HUES48 (cell line): ENCODE measurements at regions not wholly inside any gene's neighbourhood (a gene's known extent, or its start where the extent isn't known, plus 50 kb on each side); places are given as distances from the start of the nearest gene placed in this dataset.

Source experiments
- H3K27ac ChIP-seq: one replicate; pipeline ENCODE4 v1.7.0; 2013; ENCODE audit warnings: low read depth, low read length, inconsistent platforms
- H3K27me3 ChIP-seq: 2 replicates; pipeline ENCODE4 v1.6.1; 2013; ENCODE audit warnings: mild to moderate bottlenecking, low read length; ENCODE audit not compliant: control insufficient read depth, insufficient read depth
- H3K36me3 ChIP-seq: 2 replicates; pipeline ENCODE4 v1.6.1; 2013; ENCODE audit warnings: low read length; ENCODE audit not compliant: control insufficient read depth, insufficient read depth
- H3K4me1 ChIP-seq: 2 replicates; pipeline ENCODE4 v1.6.1; 2013; ENCODE audit warnings: mild to moderate bottlenecking, low read length; ENCODE audit not compliant: control insufficient read depth, insufficient read depth
- H3K4me3 ChIP-seq: 2 replicates; pipeline ENCODE4 v1.5.1; 2013; ENCODE audit warnings: mild to moderate bottlenecking, low read depth, low read length
- H3K9ac ChIP-seq: 2 replicates; pipeline ENCODE4 v1.6.1; 2013; ENCODE audit warnings: mild to moderate bottlenecking, low read depth, low read length, moderate library complexity
- H3K9me3 ChIP-seq: 2 replicates; pipeline ENCODE4 v1.6.1; 2013; ENCODE audit warnings: low read length; ENCODE audit not compliant: control insufficient read depth, insufficient read depth

GRCh38 chr16:85474621-85475217, 138.4 kb upstream of the GSE1 start:
- Histone ChIP-seq H3K27me3 (no peaks in the 10 kb centered on the region), H3K9me3 (no peaks in the 10 kb centered on the region), H3K36me3 (no peaks in the 10 kb centered on the region), H3K4me3 (no peak overlapping the region), H3K9ac (no peak overlapping the region), H3K4me1 (0 out of 2 replicates have a peak, but pooled peaks cover 3% of the 10 kb centered on the region), H3K27ac (no peak overlapping the region)

GRCh38 chr16:85475233-85475632, 137.9 kb upstream of the GSE1 start:
- H3K4me1 ChIP-seq, result peaks cover 4% of the 10 kb centered on the region; the same call in 1 of the 2 replicates

GRCh38 chr16:85475691-85476300, 137.3 kb upstream of the GSE1 start:
- Histone ChIP-seq H3K27ac (no peak overlapping the region), H3K4me1 (peaks cover 8% of the 10 kb centered on the region; the same call in 1 of the 2 replicates), H3K36me3 (no peaks in the 10 kb centered on the region)

More at GRCh38 chr16:85475233-85475632, 137.9 kb upstream of the GSE1 start:
- no peak overlapping the region for H3K27ac ChIP-seq
- no peaks in the 10 kb centered on the region for H3K9me3 ChIP-seq
- no peaks in the 10 kb centered on the region for H3K27me3 ChIP-seq
- H3K4me3 ChIP-seq, result no peak overlapping the region
- no peak overlapping the region for H3K9ac ChIP-seq
- no peaks in the 10 kb centered on the region for H3K36me3 ChIP-seq

GRCh38 chr16:85476389-85476788, 136.7 kb upstream of the GSE1 start:
- H3K9ac ChIP-seq, result no peak overlapping the region
- H3K27ac ChIP-seq, result no peak overlapping the region
- no peak overlapping the region for H3K4me3 ChIP-seq
- H3K4me1 ChIP-seq, result peaks cover 8% of the 10 kb centered on the region; the same call in 1 of the 2 replicates
- H3K9me3 ChIP-seq, result no peaks in the 10 kb centered on the region
- H3K27me3 ChIP-seq, result no peaks in the 10 kb centered on the region
- H3K36me3 ChIP-seq, result no peaks in the 10 kb centered on the region

More at GRCh38 chr16:85475691-85476300, 137.3 kb upstream of the GSE1 start:
- Histone ChIP-seq H3K9me3 (no peaks in the 10 kb centered on the region), H3K27me3 (no peaks in the 10 kb centered on the region), H3K4me3 (no peak overlapping the region), H3K9ac (no peak overlapping the region)

GRCh38 chr16:85477801-85478363, 135.2 kb upstream of the GSE1 start:
- Histone ChIP-seq H3K4me3 (no peak overlapping the region), H3K27ac (no peak overlapping the region), H3K27me3 (no peaks in the 10 kb centered on the region), H3K4me1 (peaks cover 8% of the 10 kb centered on the region; the same call in 1 of the 2 replicates), H3K9ac (no peak overlapping the region), H3K9me3 (no peaks in the 10 kb centered on the region), H3K36me3 (no peaks in the 10 kb centered on the region)

GRCh38 chr16:85479972-85480726, 133.0 kb upstream of the GSE1 start:
- Histone ChIP-seq H3K9me3 (no peaks in the 10 kb centered on the region), H3K4me3 (no peak overlapping the region), H3K27ac (no peak overlapping the region), H3K36me3 (no peaks in the 10 kb centered on the region), H3K27me3 (no peaks in the 10 kb centered on the region), H3K4me1 (peaks cover 4% of the 10 kb centered on the region; the same call in 1 of the 2 replicates), H3K9ac (no peak overlapping the region)

- Histone ChIP-seq H3K4me1 (peaks cover 4% of the 10 kb centered on the region; the same call in 1 of the 2 replicates), H3K27ac (no peak overlapping the region), H3K4me3 (no peak overlapping the region), H3K9ac (no peak overlapping the region), H3K27me3 (no peaks in the 10 kb centered on the region), H3K36me3 (no peaks in the 10 kb centered on the region), H3K9me3 (no peaks in the 10 kb centered on the region)
Observed at GRCh38 chr16:85480727-85481101, 132.4 kb upstream of the GSE1 start.

GRCh38 chr16:85481206-85481605, 131.9 kb upstream of the GSE1 start:
- Histone ChIP-seq H3K9ac (no peak overlapping the region), H3K36me3 (no peaks in the 10 kb centered on the region), H3K9me3 (no peaks in the 10 kb centered on the region), H3K4me1 (peaks cover 4% of the 10 kb centered on the region; the same call in 1 of the 2 replicates), H3K27ac (no peak overlapping the region), H3K4me3 (no peak overlapping the region), H3K27me3 (no peaks in the 10 kb centered on the region)

- Histone ChIP-seq H3K4me3 (no peak overlapping the region), H3K4me1 (peaks cover 4% of the 10 kb centered on the region; the same call in 1 of the 2 replicates), H3K36me3 (no peaks in the 10 kb centered on the region), H3K27ac (no peak overlapping the region), H3K9me3 (no peaks in the 10 kb centered on the region), H3K9ac (no peak overlapping the region), H3K27me3 (no peaks in the 10 kb centered on the region)
Observed at GRCh38 chr16:85481738-85482137, 131.4 kb upstream of the GSE1 start.

GRCh38 chr16:85483424-85483823, 129.7 kb upstream of the GSE1 start:
- Histone ChIP-seq H3K9me3 (no peaks in the 10 kb centered on the region), H3K36me3 (no peaks in the 10 kb centered on the region), H3K27ac (no peak overlapping the region), H3K4me1 (peaks cover 4% of the 10 kb centered on the region; the same call in 1 of the 2 replicates), H3K4me3 (no peak overlapping the region), H3K27me3 (no peaks in the 10 kb centered on the region), H3K9ac (no peak overlapping the region)
